H1 (cell line): ENCODE measurements at regions not wholly inside any gene's neighbourhood (a gene's known extent, or its start where the extent isn't known, plus 50 kb on each side); places are given as distances from the start of the nearest gene placed in this dataset.
A peak's percentile ranks its signal among the peaks of the same experiment; 100 is the strongest.

Experiments
- CTCF ChIA-PET: fragments of 300-600 bp; sonication (Branson Sonifier 250); formaldehyde crosslinking; loops from one replicate; lab custom pipeline; 2021; ENCODE audit not compliant: partially characterized antibody; lab: Charles Lee
- POLR2A ChIA-PET: fragments of 300-600 bp; sonication (Branson Sonifier 250); formaldehyde crosslinking; loops from one replicate; lab custom pipeline; 2021; ENCODE audit warnings: inconsistent platforms; ENCODE audit not compliant: partially characterized antibody; lab: Charles Lee
- DNase-seq, 2 experiments: peaks; one replicate each; pipeline versions ENCODE4 v3.0.0 to v3.0.0-alpha.2; 2010 to 2022; ENCODE audit warnings: low spot score in 2 of 2, low read depth in 1 of 2, mixed read lengths in 1 of 2
- FAIRE-seq: peaks from 2 replicates; lab custom pipeline; 2011; peaks lifted over from hg19 to GRCh38; lab: Jason Lieb, UNC
- H2AFZ ChIP-seq: 2 replicates; pipeline ENCODE4 v1.8.1; 2012; ENCODE audit warnings: low read length, inconsistent platforms
- H2AK5ac ChIP-seq: 2 replicates; pipeline ENCODE4 v1.6.1; 2013; ENCODE audit warnings: low read depth, low read length
- H2BK120ac ChIP-seq: replicated peaks from 2 replicates; pipeline ENCODE3; 2013; ENCODE audit warnings: low read depth, low read length, inconsistent platforms
- H2BK12ac ChIP-seq: 2 replicates; pipeline ENCODE4 v1.6.1; 2013; ENCODE audit warnings: low read depth, low read length
- H2BK15ac ChIP-seq: 2 replicates; pipeline ENCODE4 v1.6.1; 2013; ENCODE audit warnings: low read length
- H2BK20ac ChIP-seq: 2 replicates; pipeline ENCODE4 v1.6.1; 2013; ENCODE audit warnings: low read length
- H2BK5ac ChIP-seq: 2 replicates; pipeline ENCODE4 v1.6.1; 2013; ENCODE audit warnings: low read depth, low read length
- H3K14ac ChIP-seq: 2 replicates; pipeline ENCODE4 v1.6.1; 2013; ENCODE audit warnings: inconsistent platforms; ENCODE audit not compliant: insufficient read length
- H3K18ac ChIP-seq: 2 replicates; pipeline ENCODE4 v1.6.1; 2013; ENCODE audit warnings: low read length; ENCODE audit errors: extremely low read depth
- H3K23ac ChIP-seq: 2 replicates; pipeline ENCODE4 v1.6.1; 2013; ENCODE audit warnings: inconsistent platforms; ENCODE audit not compliant: insufficient read length
- H3K23me2 ChIP-seq: 2 replicates; pipeline ENCODE4 v1.6.1; 2013; ENCODE audit warnings: low read depth, low read length
- H3K27ac ChIP-seq: 2 replicates; pipeline ENCODE4 v1.6.1; 2011; ENCODE audit warnings: low read depth, low read length, inconsistent platforms
- H3K27me3 ChIP-seq, 4 experiments: replicated peaks in 1 of 4; 1 replicate in 1 of 4; 2 replicates in 3 of 4; pipeline versions ENCODE4 v1.6.1 to v1.8.1; 2011 to 2013; ENCODE audit warnings: low read length in 3 of 4, mild to moderate bottlenecking in 3 of 4, inconsistent platforms in 2 of 4, mixed read lengths in 2 of 4, moderate library complexity in 1 of 4; ENCODE audit not compliant: control insufficient read depth in 3 of 4, insufficient read depth in 3 of 4; ENCODE audit errors: extremely low read depth in 1 of 4
- H3K36me3 ChIP-seq, 4 experiments: 2 replicates each; pipeline versions ENCODE4 v1.6.1 to v1.8.1; 2011 to 2013; ENCODE audit warnings: mild to moderate bottlenecking in 4 of 4, low read length in 3 of 4, moderate library complexity in 2 of 4, control low read depth in 1 of 4, inconsistent platforms in 1 of 4; ENCODE audit not compliant: insufficient read depth in 4 of 4, control insufficient read depth in 2 of 4
- H3K4ac ChIP-seq: replicated peaks from 2 replicates; pipeline ENCODE3; 2013; ENCODE audit warnings: low read length, low read depth, mixed read lengths, inconsistent platforms; ENCODE audit not compliant: insufficient read length
- H3K4me1 ChIP-seq, 4 experiments: replicated peaks in 1 of 4; 1 replicate in 1 of 4; 2 replicates in 3 of 4; pipeline versions ENCODE4 v1.6.1 to v1.8.1; 2011 to 2013; ENCODE audit warnings: low read length in 3 of 4, inconsistent platforms in 2 of 4, mixed read lengths in 1 of 4; ENCODE audit not compliant: insufficient read depth in 4 of 4, control insufficient read depth in 3 of 4
- H3K4me2 ChIP-seq, 2 experiments: 2 replicates each; pipeline versions ENCODE4 v1.6.1 to v1.8.1; 2011 to 2013; ENCODE audit warnings: low read depth in 2 of 2, low read length in 2 of 2, control low read depth in 1 of 2, inconsistent platforms in 1 of 2, mild to moderate bottlenecking in 1 of 2; ENCODE audit not compliant: insufficient read depth in 1 of 2
- H3K4me3 ChIP-seq, 4 experiments: fragments of 200-600, 300-600 bp in 1 of 4; sonication (generic), shearing (Covaris generic), sonication (Bioruptor Twin) in 1 of 4; 2 replicates each; pipeline versions ENCODE4 v1.5.1 to v1.8.1; 2011 to 2016; ENCODE audit warnings: low read length in 4 of 4, low read depth in 3 of 4, control low read depth in 2 of 4, inconsistent platforms in 2 of 4, mild to moderate bottlenecking in 2 of 4, mixed read lengths in 1 of 4, moderate library complexity in 1 of 4; ENCODE audit not compliant: insufficient read depth in 2 of 4; ENCODE audit errors: extremely low read depth in 1 of 4
- H3K56ac ChIP-seq: replicated peaks from 2 replicates; pipeline ENCODE3; 2013; ENCODE audit warnings: low read depth, mild to moderate bottlenecking, mixed read lengths, low read length, inconsistent platforms; ENCODE audit not compliant: insufficient read length
- H3K79me1 ChIP-seq: 2 replicates; pipeline ENCODE4 v1.6.1; 2013; ENCODE audit warnings: low read depth, low read length, control low read depth
- H3K79me2 ChIP-seq, 2 experiments: 2 replicates each; pipeline versions ENCODE4 v1.6.1 to v1.8.1; 2012 to 2013; ENCODE audit warnings: low read length in 2 of 2, mild to moderate bottlenecking in 2 of 2, inconsistent platforms in 1 of 2; ENCODE audit not compliant: insufficient read depth in 2 of 2, control insufficient read depth in 1 of 2
- H3K9ac ChIP-seq, 4 experiments: replicated peaks in 1 of 4; 1 replicate in 1 of 4; 2 replicates in 3 of 4; pipeline versions ENCODE4 v1.6.1 to v1.8.1; 2011 to 2013; ENCODE audit warnings: low read depth in 3 of 4, low read length in 3 of 4, control low read depth in 2 of 4, mild to moderate bottlenecking in 2 of 4, moderate library complexity in 2 of 4, inconsistent platforms in 1 of 4; ENCODE audit errors: extremely low read depth in 1 of 4
- H3K9me3 ChIP-seq, 2 experiments: 2 replicates each; pipeline versions ENCODE4 v1.6.1 to v1.8.1; 2012 to 2013; ENCODE audit warnings: mild to moderate bottlenecking in 2 of 2, moderate library complexity in 2 of 2, control low read depth in 1 of 2, inconsistent platforms in 1 of 2, low read depth in 1 of 2, low read length in 1 of 2, mixed read lengths in 1 of 2; ENCODE audit not compliant: insufficient read depth in 2 of 2
- H4K20me1 ChIP-seq, 2 experiments: replicated peaks in 1 of 2; 2 replicates each; pipeline versions ENCODE3 to v1.8.1; 2011 to 2013; ENCODE audit warnings: inconsistent platforms in 2 of 2, low read length in 2 of 2, mild to moderate bottlenecking in 1 of 2; ENCODE audit not compliant: insufficient read depth in 2 of 2, control insufficient read depth in 1 of 2
- H4K5ac ChIP-seq: 2 replicates; pipeline ENCODE4 v1.6.1; 2013; ENCODE audit warnings: low read length, low read depth, mixed read lengths, inconsistent platforms; ENCODE audit not compliant: insufficient read length
- H4K8ac ChIP-seq: 2 replicates; pipeline ENCODE4 v1.8.0; 2013; ENCODE audit warnings: mild to moderate bottlenecking, moderate library complexity, low read length, inconsistent platforms; ENCODE audit not compliant: insufficient read depth; ENCODE audit errors: extremely low read depth
- H4K91ac ChIP-seq: replicated peaks from 2 replicates; pipeline ENCODE3; 2013; ENCODE audit warnings: low read length, mixed read lengths, inconsistent platforms; ENCODE audit not compliant: insufficient read length
- BRCA1 ChIP-seq: IDR thresholded peaks from 2 replicates; pipeline ENCODE4 v1.6.1; 2012; ENCODE audit warnings: low read depth, low read length, improper control_type of control experiment
- RAD21 ChIP-seq, 2 experiments: IDR thresholded peaks in 1 of 2; conservative IDR thresholded peaks in 1 of 2; 2 replicates each; pipeline ENCODE4 v1.6.1; 2011; ENCODE audit warnings: low read depth in 2 of 2, low read length in 2 of 2, improper control_type of control experiment in 1 of 2, inconsistent platforms in 1 of 2, mild to moderate bottlenecking in 1 of 2, moderate library complexity in 1 of 2
- SUZ12 ChIP-seq: fragments of 200-600 bp; sonication (generic); IDR thresholded peaks from 2 replicates; pipeline ENCODE4 v1.6.1; 2012; ENCODE audit warnings: mild to moderate bottlenecking, inconsistent platforms, low read length, moderate library complexity, mixed read lengths
- YY1 ChIP-seq: IDR thresholded peaks from 2 replicates; pipeline ENCODE4 v1.6.1; 2011; ENCODE audit warnings: low read depth, mild to moderate bottlenecking, low read length
- WGBS, 2 experiments: shearing (Covaris generic) in 1 of 2; methylation state at CpG; one replicate each; pipeline versions ENCODE4 v1.1.6 to v1.1.7; 2013 to 2015; ENCODE audit warnings: low lambda C conversion rate in 2 of 2, mixed read lengths in 2 of 2, inconsistent platforms in 1 of 2, low coverage in 1 of 2, missing lambda C conversion rate in 1 of 2; ENCODE audit not compliant: insufficient replicate concordance in 2 of 2, insufficient coverage in 1 of 2, insufficient read length in 1 of 2; ENCODE audit errors: extremely low coverage in 1 of 2, missing lambda C conversion rate in 1 of 2; 5-methylcytosine and 5-hydroxymethylcytosine counted together

DNA sequence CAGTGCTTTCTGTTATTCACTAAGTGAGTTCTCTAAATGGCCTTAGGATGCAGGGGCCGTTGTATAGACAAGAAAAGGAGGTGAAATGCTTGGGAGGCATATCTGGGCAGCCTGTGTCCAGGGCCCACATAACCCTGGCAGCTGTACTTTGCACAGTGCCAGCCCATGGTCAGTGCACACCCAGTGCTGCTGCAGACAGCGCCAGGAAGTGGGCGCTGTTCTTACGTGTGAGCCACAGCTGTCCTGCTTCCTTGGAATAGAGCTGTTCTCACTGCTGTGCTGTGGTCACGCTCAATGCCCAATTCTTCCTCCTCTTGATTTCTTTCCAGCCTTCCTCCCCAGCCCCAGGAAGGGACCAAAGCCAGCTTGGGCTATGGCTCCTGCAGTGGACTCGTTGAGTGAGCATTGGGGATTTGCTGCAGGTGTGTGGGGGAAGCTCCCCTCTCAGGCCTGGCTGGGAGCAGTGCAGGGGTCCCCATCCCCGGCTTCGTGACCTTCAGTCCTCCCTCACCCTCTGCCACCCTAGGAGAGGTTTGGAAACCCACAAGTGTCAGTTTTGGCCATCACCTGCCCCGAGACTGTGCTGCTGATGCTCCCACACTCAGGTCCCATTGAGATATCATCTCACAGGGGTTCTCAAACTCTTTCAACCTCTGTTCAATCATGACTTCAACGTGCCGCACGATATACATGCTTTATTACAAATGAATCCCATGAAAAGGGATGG, 246.8 kb upstream of the EXOC2 start:
- peaks cover 0 to 7% (median 0%) of the 10 kb centered on the region in 4 experiments; a peak in 2 of 7 replicates for H3K4me1 ChIP-seq
- H4K8ac ChIP-seq = no peak overlapping the region
- H3K18ac ChIP-seq = no peak overlapping the region
- DNase-seq = no peak
- no peak overlapping the region for H2AK5ac ChIP-seq
- no peak overlapping the region for H2AFZ ChIP-seq
- H3K4me3 ChIP-seq = no peak overlapping the region
- no peak overlapping the region for H3K56ac ChIP-seq
- no peak overlapping the region for H3K27ac ChIP-seq
- ChIA-PET CTCF (interaction anchor here (0.5 to 2.0 kb wide), 5 partner anchors 8 to 473 kb away, joined by 3 to 6 read pairs (median 3); no protein-coding TSS in a partner anchor), POLR2A (no interaction called here)
- WGBS, 2 experiments = 90% methylated on average over 12 of the region's 12 CpGs; no CpG with 5 or more reads in 1 of the 2 experiments
- H3K79me1 ChIP-seq = no peaks in the 10 kb centered on the region
- H2BK20ac ChIP-seq = no peak overlapping the region
- no peaks in the 10 kb centered on the region for H3K23me2 ChIP-seq
- no peak overlapping the region for H2BK12ac ChIP-seq
- no peak overlapping the region for H3K14ac ChIP-seq
- no peak overlapping the region for H4K5ac ChIP-seq
- no peaks in the 10 kb centered on the region for H3K79me2 ChIP-seq
- no peak overlapping the region for H2BK15ac ChIP-seq
- no peak for FAIRE-seq
- H3K4me2 ChIP-seq = no peak overlapping the region
- H2BK120ac ChIP-seq = no peak overlapping the region
- no peak overlapping the region for H2BK5ac ChIP-seq
- H3K23ac ChIP-seq = no peak overlapping the region
- no peak overlapping the region for H3K4ac ChIP-seq
- TF ChIP-seq RAD21 (IDR thresholded peaks at IDR 0.05 in 1 of 2, conservative IDR thresholded peaks at IDR 0.05 in 1 of 2; ENCODE audit: low read depth in 2 of 2, low read length in 2 of 2) (peak in 1 of 2 experiments; percentile 4; a peak in 1 of 4 replicates), SUZ12 (no peak), BRCA1 (no peak), YY1 (no peak)
- H3K9me3 ChIP-seq = peaks cover 13 to 16% of the 10 kb centered on the region in 2 experiments
- H3K36me3 ChIP-seq = no peaks in the 10 kb centered on the region
- H3K9ac ChIP-seq = no peak overlapping the region
- H3K27me3 ChIP-seq = no peaks in the 10 kb centered on the region
- H4K20me1 ChIP-seq = no peaks in the 10 kb centered on the region
- H4K91ac ChIP-seq = no peak overlapping the region
